ENCODE measurements at regions not wholly inside any gene's neighbourhood (a gene's known extent, or its start where the extent isn't known, plus 50 kb on each side); places are given as distances from the start of the nearest gene placed in this dataset.

GRCh38 chr7:67791918-67792317 is 795.3 kb downstream of the TYW1 start:
- no peak for TF ChIP-seq CTCF (conservative IDR thresholded peaks at IDR 0.05; ENCODE audit: low read depth, low read length)
- no peak for TF ChIP-seq EZH2 (IDR thresholded peaks at IDR 0.05; ENCODE audit: low read length, unreplicated experiment)
- TF ChIP-seq EZH2phosphoT487 (IDR thresholded peaks at IDR 0.05; ENCODE audit: borderline replicate concordance, low read length), result no peak
- H3K4me1 ChIP-seq (ENCODE audit: insufficient read depth, low read length), result no peaks in the 10 kb centered on the region
- H3K4me2 ChIP-seq (ENCODE audit: low read length), result no peak overlapping the region
- no peaks in the 10 kb centered on the region for H3K9me3 ChIP-seq (ENCODE audit: low read length)
- H3K9ac ChIP-seq (ENCODE audit: low read length), result no peak overlapping the region
- CTCF ChIA-PET, result no interaction called here
- no peak overlapping the region for H2AFZ ChIP-seq (ENCODE audit: low read length)
- H3K27me3 ChIP-seq (ENCODE audit: low read length), result no peaks in the 10 kb centered on the region
- intact Hi-C loops (cut with micrococcal nuclease), result no loop called here
- no TSS peak for BruUV-seq (replicated peaks)
- H3K9me2 ChIP-seq (replicated peaks; ENCODE audit: low read length), result no peaks in the 10 kb centered on the region
- DNase-seq, result no peak
- POLR2A ChIA-PET (ENCODE audit: unreplicated experiment), result no interaction called here
- H4K20me1 ChIP-seq (ENCODE audit: low read length), result no peaks in the 10 kb centered on the region
- ATAC-seq, result no peak
- H3F3A ChIP-seq (ENCODE audit: low read length, unreplicated experiment), result no peaks in the 10 kb centered on the region
- H3K27ac ChIP-seq (ENCODE audit: low read length), result no peak overlapping the region
- no peaks in the 10 kb centered on the region for H3K79me2 ChIP-seq (ENCODE audit: low read length)
- H3K4me3 ChIP-seq (ENCODE audit: low read length), result no peak overlapping the region
- H3K36me3 ChIP-seq (ENCODE audit: low read depth, low read length), result no peaks in the 10 kb centered on the region

- no peak overlapping the region for H2AFZ ChIP-seq (ENCODE audit: low read length)
- DNase-seq (no peak), ATAC-seq (no peak)
- no peaks in the 10 kb centered on the region for H3F3A ChIP-seq (ENCODE audit: low read length, unreplicated experiment)
- no peaks in the 10 kb centered on the region for H4K20me1 ChIP-seq (ENCODE audit: low read length)
- BruUV-seq (replicated peaks), result no TSS peak
- ChIA-PET POLR2A (ENCODE audit: unreplicated experiment) (no interaction called here), CTCF (no interaction called here)
- no peaks in the 10 kb centered on the region for H3K27me3 ChIP-seq (ENCODE audit: low read length)
- TF ChIP-seq EZH2phosphoT487 (IDR thresholded peaks at IDR 0.05; ENCODE audit: borderline replicate concordance, low read length) (no peak), CTCF (conservative IDR thresholded peaks at IDR 0.05; ENCODE audit: low read depth, low read length) (no peak), EZH2 (IDR thresholded peaks at IDR 0.05; ENCODE audit: low read length, unreplicated experiment) (no peak)
- no peaks in the 10 kb centered on the region for H3K4me1 ChIP-seq (ENCODE audit: insufficient read depth, low read length)
- H3K79me2 ChIP-seq (ENCODE audit: low read length), result no peaks in the 10 kb centered on the region
- H3K9me2 ChIP-seq (replicated peaks; ENCODE audit: low read length), result no peaks in the 10 kb centered on the region
- no peak overlapping the region for H3K9ac ChIP-seq (ENCODE audit: low read length)
- no peak overlapping the region for H3K27ac ChIP-seq (ENCODE audit: low read length)
- no peaks in the 10 kb centered on the region for H3K36me3 ChIP-seq (ENCODE audit: low read depth, low read length)
- intact Hi-C loops (cut with micrococcal nuclease), result no loop called here
- no peak overlapping the region for H3K4me2 ChIP-seq (ENCODE audit: low read length)
- no peak overlapping the region for H3K4me3 ChIP-seq (ENCODE audit: low read length)
- H3K9me3 ChIP-seq (ENCODE audit: low read length), result no peaks in the 10 kb centered on the region
Observed at GRCh38 chr7:67794544-67794943, 797.9 kb downstream of the TYW1 start.

GRCh38 chr7:67803789-67804188 is 807.2 kb downstream of the TYW1 start:
- ChIA-PET CTCF (no interaction called here), POLR2A (ENCODE audit: unreplicated experiment) (no interaction called here)
- H3K9ac ChIP-seq (ENCODE audit: low read length), result no peak overlapping the region
- no TSS peak for BruUV-seq (replicated peaks)
- no peak overlapping the region for H2AFZ ChIP-seq (ENCODE audit: low read length)
- DNase-seq (no peak), ATAC-seq (no peak)
- H3F3A ChIP-seq (ENCODE audit: low read length, unreplicated experiment), result no peaks in the 10 kb centered on the region
- H3K36me3 ChIP-seq (ENCODE audit: low read depth, low read length), result no peaks in the 10 kb centered on the region
- H3K4me3 ChIP-seq (ENCODE audit: low read length), result no peak overlapping the region
- intact Hi-C loops (cut with micrococcal nuclease), result no loop called here
- H4K20me1 ChIP-seq (ENCODE audit: low read length), result no peaks in the 10 kb centered on the region
- no peaks in the 10 kb centered on the region for H3K4me1 ChIP-seq (ENCODE audit: insufficient read depth, low read length)
- no peaks in the 10 kb centered on the region for H3K79me2 ChIP-seq (ENCODE audit: low read length)
- H3K9me2 ChIP-seq (replicated peaks; ENCODE audit: low read length), result no peaks in the 10 kb centered on the region
- H3K27me3 ChIP-seq (ENCODE audit: low read length), result no peaks in the 10 kb centered on the region
- TF ChIP-seq EZH2 (IDR thresholded peaks at IDR 0.05; ENCODE audit: low read length, unreplicated experiment) (no peak), CTCF (conservative IDR thresholded peaks at IDR 0.05; ENCODE audit: low read depth, low read length) (no peak), EZH2phosphoT487 (IDR thresholded peaks at IDR 0.05; ENCODE audit: borderline replicate concordance, low read length) (no peak)
- H3K9me3 ChIP-seq (ENCODE audit: low read length), result no peaks in the 10 kb centered on the region
- H3K27ac ChIP-seq (ENCODE audit: low read length), result no peak overlapping the region
- H3K4me2 ChIP-seq (ENCODE audit: low read length), result no peak overlapping the region
